Stimulated activated CD8-positive, alpha-beta memory T cell treated with anti-CD3 and anti-CD28 coated beads, Interleukin-2, amount 100 ng/mL, for 48 hours (primary cell): ENCODE measurements at regions not wholly inside any gene's neighbourhood (a gene's known extent, or its start where the extent isn't known, plus 50 kb on each side); places are given as distances from the start of the nearest gene placed in this dataset.

ENCODE experiments used
- DNase-seq, 2 donors: peaks; one replicate each; pipeline ENCODE4 v3.0.0-alpha.2; 2020; ENCODE audit warnings: low read depth in 2 of 2

DNA sequence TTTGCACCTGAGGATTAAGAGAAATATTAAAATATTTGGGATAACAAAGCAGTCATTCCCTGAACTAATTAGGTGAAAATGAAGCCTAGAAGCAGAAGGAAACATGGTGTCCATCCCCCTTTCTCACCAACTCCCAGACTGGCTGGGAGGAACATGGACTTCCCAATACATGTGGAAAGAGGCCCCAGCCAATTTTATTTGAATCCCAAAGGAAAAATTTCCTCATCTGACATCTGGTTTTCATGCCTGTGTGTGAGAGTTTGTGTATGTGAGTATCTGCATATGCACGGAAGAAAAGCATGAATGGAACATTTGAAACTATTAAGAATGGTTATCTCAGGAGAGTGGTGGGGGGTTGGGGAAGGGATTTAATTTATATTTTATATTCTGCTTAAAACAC lies 84.3 kb downstream of the COPS8 start:
- no peak for DNase-seq

DNA sequence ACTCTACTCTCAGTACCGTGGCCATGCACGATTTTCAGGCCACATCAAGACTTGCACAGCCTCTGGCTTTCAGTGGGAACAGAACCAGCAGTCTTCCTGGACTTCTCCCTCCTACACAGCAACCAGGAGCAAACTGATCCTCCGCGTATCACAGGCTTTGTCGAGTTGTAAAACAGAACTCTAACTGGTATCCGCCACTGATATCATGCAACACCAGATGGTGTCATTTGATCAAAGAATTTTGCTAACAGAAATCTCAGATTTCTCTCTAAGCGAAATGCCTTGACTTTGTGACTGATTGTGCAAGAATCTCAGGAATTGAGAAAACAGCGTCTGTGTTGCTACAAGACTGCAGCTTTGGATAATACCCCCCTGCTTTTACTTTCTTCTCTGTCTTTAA lies 85.7 kb downstream of the COPS8 start:
- DNase-seq, result no peak

DNA sequence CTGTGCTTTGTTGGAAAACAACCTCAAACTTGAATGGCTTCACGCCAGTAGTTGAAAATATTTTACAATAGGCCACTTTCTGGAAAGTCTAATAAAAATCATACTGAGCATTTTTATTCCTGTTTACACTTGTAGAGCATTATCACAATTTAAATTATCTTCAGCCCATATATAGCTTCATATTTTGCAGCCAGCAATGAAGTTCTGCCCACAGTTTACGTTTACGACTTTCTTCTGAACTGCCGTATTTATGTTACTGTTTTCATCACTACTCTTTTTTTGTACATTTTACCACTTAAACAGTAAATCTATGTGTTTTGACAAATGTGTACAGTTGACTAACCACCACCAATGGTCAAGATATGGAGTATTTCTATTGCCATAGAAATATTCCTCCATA lies 86.2 kb downstream of the COPS8 start:
- DNase-seq, result no peak

DNA sequence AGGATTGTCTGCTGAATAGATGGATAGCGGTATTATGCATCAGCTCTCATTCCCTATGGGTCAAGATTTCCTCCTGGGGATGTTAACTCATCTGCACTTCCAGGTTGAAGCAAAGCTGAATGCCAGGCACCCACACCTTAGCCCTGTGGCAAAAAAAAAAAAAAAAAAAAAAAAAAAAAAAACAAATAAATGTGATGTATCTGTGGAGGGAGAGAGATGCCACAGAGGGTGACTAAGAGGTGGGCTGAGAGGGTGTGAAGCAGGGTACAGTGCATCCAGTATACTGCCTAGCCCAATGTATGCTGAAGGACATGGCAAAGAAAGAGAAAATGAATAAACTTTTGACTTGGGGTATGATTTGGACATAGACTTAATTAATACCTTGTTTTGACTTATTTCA lies 91.4 kb downstream of the COPS8 start:
- DNase-seq, result no peak

DNA sequence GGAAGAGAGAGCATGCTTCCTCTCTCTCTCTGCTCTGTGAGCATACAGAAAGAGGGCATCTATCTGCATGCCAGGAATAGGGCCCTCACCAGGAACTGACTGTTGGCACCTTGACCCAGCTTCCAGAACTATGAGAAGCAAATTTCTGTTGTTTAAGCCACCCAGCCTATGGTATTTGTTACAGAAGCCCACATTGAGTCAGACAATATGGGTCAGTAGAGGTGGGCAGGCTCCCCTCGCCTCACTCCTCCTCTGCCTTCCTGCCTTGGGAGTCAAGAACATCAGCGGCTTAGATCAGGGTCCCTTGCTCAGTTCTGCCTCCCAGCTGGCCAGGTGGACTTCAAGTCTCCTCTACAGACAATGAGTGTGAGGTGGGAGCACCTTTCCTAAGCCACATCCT lies 92.3 kb downstream of the COPS8 start:
- no peak for DNase-seq

DNA sequence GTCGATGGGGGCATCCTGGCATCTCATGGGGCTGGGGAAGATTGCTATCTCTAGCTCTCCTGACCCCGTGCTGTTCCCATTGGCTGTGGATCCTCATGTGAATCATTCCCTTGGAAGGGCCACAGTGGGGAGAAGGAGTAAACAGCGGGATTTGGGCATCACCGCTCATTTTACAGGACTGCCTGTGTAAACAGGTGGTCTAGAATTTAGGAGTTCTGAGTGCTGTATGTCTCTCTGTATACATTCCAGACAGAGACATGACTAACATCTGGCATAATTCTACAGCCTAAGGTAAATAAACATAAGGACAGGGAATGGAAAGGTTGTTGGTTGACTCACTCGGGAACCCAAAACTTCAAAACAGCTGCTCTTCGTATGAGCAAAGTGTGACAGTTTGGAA lies 92.7 kb downstream of the COPS8 start:
- no peak for DNase-seq

DNA sequence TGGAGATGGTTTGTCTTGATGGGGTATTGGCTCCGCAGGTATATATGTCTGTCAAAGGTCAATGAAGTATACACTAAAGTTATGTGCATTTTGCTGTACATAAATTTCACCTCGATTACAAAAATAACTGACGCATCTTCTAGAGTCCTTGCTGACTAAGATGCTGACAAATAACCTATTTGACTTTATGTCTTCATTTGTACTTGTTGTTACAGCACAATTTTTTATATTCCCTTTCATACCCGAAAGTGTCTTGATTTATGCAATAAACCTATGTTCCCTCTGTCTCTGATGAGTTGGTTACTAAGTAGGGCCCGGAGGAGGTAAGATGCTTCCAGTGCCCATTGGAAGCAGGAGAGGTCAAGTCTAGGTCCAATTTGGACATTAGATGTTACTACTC lies 93.5 kb downstream of the COPS8 start:
- no peak for DNase-seq

DNA sequence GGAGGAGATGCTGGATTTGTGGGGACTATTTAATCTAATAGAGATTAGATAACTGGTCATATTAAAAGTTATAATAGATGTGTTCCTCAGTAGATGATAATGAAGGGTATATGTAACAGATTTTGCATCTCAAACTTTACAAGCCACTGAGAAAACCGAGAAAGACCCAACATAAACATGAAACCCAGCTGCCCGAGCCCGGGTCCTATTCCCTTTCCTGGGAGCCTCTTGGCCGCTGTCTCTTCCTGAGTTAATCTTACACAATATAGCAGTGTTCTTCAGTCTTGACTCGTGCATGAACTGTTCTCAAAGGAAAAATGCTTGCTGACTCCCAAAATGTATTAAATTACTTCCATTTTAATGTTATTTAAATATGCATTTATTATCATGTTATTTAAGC lies 94.5 kb downstream of the COPS8 start:
- DNase-seq, result no peak

DNA sequence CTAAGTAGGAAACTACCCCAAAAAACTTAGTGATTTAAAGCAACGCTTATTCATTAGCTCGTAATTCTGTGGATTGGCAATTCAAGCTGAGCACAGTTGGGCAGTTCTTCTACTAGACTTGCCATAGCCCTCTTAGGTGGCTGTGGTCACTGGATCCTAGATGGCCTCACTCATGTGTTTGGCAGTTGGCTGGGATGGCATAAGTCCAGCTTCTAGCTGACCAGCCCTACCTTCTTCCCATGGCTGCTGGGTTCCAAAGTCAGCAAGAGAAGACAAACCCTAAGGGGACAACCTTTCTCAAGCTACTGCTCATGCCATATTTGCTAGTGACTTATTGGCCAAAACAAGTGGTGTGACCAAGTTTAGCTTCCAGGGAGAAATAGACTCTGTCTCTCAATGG lies 95.3 kb downstream of the COPS8 start:
- no peak for DNase-seq

DNA sequence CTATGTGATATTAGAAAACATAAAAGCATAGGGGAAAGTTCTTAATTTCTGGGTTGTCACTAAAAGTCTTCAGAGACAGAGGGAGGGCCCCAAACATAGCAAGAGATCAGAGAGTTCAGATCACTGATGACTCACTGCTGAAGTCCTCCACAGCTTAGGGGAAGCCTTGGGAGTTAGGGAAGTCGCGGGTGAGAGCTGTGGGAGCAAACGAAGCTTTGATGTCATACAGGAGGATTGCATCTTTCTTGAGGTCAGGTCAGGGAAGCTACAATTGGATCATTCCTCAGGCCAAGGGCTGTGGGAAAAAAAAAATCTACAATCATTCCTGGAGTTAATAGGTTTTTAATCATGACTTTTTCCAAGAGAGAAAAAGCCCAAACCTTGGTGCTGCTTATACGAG lies 96.2 kb downstream of the COPS8 start:
- DNase-seq, result no peak

DNA sequence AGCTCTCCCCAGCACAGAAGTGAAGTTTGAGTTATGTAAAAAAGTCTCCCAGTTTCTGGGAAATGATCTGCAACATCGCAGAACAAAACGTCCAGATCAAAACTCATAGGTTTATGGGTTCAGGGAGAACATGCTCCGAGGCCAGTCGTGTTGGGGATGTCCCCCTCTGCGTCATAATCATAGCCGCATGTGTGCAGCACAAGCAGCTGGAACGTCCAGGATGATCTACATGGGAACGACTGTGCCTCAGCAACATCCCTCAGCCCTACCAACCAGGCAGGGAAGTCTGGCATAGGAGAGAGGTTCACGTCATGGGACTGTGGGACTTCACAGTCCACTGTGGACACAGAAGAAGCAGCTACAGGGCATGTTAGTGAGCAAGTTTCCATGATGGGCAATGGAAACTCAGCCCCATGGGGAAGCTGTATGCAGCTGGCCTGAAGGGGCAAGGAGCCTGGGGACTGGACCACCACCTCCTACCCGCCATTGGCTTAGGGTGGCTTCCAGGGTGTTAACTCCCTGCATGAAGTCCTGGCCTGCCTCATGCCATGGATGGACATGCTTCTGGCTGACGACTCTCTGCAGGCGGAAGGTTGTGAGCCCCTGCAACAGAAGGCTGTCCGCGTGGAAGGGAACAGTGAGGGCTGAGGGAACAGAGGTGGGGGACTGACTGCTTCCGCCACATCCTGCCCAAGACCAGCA lies 96.9 kb downstream of the COPS8 start:
- no peak for DNase-seq

DNA sequence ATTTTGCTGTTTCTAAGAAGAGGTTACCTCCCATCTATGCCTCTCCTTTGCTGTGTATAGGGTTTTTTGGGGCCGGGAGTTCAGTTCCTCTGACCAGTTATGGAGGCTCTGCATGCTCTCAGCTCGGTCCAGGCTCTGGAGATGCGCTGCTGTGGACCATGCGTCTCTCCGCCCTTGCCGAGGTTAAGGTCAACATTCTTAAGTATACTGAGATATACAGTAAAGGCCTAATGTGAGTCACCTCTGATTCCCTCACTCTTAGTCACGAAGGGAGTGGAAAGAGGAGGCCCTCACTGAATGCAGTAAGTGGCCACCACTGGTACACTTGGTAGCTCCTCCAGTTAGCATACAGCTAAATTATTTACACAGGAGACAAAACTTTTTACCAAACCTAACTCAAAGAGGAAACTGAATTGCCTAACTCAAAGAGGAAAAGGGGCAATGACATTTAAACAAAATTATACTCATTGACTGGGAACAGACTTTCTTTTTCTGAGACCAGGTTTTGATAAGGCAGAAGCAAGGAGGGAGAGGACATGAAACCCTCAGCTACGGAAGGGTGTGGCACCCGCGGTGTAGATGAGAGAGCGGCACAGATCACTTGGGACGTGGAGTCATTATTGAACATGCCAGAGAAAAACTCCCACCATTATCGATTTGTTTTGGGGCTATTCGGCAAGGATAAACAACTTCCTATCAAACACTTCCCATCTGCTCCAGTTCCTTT lies 98.7 kb downstream of the COPS8 start:
- no peak for DNase-seq

DNA sequence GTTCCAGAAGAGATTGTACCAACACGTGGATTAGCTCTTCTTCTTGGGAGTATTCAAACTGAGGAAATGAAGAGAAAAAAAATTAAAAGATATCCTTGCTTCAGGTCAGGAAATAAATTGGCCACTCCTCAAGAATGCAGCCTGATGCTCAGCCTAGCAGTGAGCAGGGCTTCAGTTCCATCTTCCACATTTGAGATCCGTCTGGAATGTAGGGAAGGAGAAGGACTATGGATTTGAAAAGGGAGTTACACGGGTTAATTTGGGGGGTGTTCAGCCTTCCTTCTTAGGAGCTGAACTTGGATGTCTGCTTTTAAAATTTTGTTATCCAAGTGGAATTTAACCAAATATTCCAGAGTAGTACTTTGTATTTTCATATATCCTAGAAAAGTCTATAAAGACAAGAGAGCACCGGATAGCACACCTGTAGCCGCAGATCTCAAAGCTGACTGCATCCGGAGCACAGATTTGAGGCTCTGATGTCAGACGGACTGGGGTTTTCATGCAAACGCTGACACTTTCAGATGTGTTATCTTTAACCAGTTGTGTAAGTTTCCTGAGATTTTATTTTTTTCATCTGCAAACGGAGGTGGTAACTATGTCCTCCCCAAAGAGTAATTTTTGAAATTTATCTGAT lies 99.3 kb downstream of the COPS8 start:
- no peak for DNase-seq

DNA sequence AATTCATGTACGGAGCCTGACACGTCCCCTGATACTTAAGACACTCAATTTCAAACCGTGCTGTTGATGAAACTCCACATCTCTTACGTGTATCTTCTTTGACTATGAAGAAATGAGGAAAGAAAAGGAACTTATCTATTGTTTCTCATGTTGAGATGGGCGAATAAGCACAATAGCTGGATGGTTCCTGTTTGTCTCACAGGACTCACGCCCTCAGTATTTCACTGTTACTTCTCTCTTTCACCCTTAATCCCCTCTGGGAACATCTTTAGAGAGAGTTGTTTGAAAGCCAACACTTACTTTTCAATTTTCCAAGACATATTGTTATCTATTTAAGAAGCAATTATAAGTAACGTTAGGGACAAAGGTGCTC lies 99.8 kb downstream of the COPS8 start:
- DNase-seq, result no peak

DNA sequence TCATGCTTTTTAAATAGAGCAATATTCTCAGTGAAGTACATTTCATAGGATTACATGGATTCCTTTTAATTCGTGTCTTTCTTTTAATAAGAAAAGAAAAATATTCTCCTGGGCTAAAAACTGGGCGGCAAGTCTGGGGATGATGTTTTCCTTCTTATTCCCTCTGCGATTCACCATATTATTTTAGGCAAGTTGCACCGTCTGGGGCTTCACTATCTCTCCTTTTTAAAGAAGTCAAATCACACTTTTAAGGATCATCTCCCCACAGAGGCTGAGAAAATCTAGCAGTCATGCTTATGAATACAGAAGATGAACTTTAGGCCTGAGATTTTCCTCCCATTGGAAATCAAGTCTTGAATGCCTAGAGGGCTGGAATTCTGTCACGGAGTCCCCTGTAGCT lies 104.1 kb downstream of the COPS8 start:
- no peak for DNase-seq

DNA sequence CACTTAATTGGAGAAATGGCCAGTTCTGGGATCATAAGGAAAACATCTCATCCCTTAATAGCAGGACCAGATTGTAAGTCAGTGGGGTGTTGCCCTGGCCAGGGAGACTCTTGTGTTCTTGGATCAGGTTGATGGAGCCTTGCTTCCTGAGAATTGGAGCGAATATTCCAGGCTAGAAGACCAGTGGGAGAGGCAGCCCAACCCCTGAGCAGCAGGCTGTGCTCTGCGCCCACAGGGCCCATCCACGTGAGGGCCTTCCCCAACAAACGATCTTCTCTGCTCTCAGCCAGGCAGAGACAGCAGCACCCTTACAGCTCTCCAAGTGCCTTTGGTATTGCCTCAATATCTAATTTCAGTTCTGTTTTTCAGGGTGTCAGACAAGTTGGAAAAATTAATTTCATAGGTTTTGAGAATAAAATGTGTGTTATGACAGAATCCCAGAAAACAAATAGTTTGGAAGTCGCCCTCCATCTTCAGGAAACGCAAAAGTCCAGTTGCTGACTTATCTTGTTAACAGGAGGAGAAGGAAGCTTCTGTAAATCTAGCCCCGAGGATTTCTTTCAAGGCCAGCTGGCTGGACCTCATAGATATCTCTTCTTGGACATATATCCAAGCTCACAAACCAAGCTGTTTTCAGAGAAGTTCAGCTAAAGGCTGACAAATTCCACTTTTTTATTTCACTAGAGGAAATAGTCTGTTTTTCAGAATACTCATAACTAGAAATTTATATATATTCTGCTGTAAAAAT lies 105.5 kb downstream of the COPS8 start:
- no peak for DNase-seq

DNA sequence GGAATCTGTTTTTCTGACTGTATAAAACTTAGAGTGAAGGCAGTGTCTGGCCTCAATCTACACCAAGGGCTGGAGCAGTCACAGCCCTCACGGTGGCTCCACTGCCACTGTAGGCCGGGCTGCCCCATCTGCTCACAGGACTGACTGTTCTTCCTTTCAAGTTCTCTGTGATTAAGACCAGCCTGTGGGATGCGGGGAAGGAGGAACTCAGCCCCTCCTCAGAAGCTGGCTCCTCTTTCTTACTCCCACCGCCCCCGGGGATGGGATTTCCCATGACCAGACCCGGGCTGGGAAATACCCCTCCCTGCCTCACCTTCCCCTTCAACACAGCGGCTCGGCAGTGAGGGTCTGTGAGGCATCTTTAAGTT lies 106.0 kb downstream of the COPS8 start:
- DNase-seq, result no peak

DNA sequence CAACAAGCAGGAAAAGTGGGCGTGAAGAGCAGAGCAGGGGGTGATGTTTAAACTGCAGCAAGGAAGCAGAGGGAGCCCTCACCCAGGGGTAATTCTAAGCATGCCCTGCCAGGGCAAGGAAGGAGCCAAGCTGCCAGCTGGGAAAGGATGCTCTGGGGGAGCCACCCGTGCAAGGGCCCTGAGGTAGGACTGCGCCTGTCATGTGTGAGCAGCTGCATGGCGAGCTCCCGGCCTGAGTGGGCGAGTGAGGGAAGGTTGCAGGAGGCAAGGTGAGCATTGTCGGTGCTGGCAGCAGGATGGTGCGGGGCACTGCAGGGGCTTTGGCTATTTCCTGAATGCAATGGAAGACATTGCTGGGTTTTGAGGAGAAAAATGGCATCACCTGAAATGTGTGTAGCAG lies 107.2 kb downstream of the COPS8 start:
- DNase-seq, result no peak

DNA sequence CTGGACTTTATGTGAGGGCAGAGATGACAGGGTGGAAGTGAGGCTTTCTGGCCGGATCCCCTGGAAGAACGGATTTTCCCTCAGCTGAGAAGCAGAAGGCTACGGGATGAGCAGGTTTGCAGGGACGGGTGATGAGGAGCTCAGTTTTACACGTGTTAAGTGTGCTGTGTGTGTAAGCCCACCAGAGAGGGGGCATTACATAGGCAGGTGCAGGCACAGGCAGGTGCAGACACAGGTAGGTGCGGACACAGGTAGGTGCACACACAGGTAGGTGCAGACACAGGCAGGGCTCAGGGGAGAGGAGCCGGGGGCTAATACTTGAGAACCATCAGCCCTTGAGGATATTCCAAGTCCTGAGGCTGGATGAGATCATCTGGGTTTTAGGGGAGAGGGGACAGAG lies 107.7 kb downstream of the COPS8 start:
- DNase-seq, result no peak

DNA sequence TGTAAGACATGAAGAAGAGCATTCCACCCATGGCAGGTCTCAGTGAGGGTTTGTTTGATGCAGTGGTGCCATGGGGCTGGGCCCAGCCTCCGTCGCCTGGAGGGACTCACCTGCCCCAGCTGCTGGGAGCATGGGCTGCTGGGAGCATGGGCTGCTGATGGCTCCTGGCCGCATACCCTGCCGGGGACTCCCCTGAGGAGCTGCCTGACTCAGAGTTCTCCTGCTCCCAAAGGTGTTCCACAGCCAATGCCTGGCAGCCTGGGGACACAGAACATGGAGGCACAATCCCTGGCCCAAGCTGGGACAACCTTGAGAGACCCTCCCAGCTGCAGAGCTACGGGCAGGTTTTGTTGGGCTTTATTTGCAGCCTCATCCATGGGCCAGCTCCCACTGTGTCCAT lies 108.4 kb downstream of the COPS8 start:
- no peak for DNase-seq

DNA sequence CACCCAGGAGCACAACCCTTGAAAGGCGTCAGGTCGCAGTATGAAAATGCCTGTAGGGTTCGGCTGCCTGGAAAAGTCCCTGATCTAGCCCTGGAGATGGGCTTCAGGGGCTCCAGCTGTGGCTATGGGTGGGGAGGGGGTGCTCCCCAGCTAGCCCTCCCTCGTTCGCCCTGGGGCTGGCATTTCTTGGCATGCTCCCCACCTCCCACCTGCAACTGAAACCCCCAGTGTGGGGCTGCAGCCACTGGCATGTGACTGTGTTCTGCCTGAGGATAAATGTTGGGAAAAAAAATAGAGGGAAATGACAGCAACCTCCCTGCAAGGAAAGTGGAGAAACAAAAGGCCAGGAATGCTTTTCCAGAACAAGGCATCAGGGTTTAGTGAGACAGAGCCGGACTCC lies 109.2 kb downstream of the COPS8 start:
- DNase-seq, result no peak

DNA sequence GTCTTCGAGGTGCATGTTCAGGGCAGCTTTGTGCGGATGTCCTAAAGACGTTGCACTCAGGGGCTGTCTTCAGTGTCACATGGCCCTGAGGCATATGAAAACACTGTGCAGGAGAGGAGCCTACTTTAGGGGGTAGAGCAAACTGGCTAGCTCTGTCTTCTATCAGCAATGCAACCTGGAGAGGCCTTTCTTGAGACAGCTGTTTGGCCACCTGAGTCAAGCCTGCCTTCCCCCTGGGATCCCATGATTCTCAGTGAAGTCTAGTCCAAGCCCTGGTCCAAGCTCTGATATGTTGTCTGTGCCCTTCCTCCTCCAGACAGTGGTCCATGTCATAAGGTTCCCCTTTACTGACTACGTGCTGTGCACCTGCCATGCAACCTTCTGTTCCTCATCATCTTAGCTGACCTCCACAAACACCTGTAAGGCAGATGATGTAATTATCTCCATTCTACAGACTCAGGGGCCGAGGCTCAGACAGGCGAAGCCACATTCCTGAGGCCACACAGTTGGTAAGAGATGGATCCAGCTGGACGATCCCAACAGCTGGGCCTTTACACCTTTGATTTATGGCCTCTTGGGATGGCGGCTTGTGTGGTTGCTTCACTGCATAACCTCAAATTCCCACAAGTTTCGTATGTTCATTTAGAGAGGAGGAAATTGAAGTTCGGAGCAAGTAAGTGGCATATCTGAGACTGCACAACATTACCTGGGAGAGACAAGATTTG lies 109.9 kb downstream of the COPS8 start:
- DNase-seq, result no peak
